SK-N-SH (cell line): ENCODE measurements at regions not wholly inside any gene's neighbourhood (a gene's known extent, or its start where the extent isn't known, plus 50 kb on each side); places are given as distances from the start of the nearest gene placed in this dataset.

Experiments used
- CTCF ChIA-PET: fragments of 300-600, 350-600 bp; formaldehyde crosslinking; extraction: SDS; loops from one replicate; lab custom pipeline; 2021; lab: Yijun Ruan, JAX
- POLR2A ChIA-PET: fragments of 350-600 bp; sonication (Branson Sonifier 250); formaldehyde crosslinking; extraction: SDS; loops from one replicate; lab custom pipeline; 2020; ENCODE audit warnings: antibody characterized with exemption, inconsistent platforms; lab: Yijun Ruan, JAX
- DNase-seq: peaks from one replicate; pipeline ENCODE4 v3.0.0; 2012
- H2AFZ ChIP-seq: fragments of 200-600 bp; sonication (generic); 2 replicates; pipeline ENCODE4 v1.8.1; 2016; ENCODE audit warnings: antibody characterized with exemption, mild to moderate bottlenecking, low read depth
- H3F3A ChIP-seq: fragments of 200-600 bp; sonication (generic); replicated peaks from 2 replicates; pipeline ENCODE3; 2016; ENCODE audit warnings: antibody characterized with exemption, mild to moderate bottlenecking; ENCODE audit not compliant: insufficient read depth
- H3K27ac ChIP-seq, 2 experiments: fragments of 200-500 bp in 1 of 2; fragments of 200-600 bp in 1 of 2; sonication (Bioruptor generic) in 1 of 2; sonication (generic), shearing (Covaris generic) in 1 of 2; 2 replicates each; pipeline versions ENCODE4 v1.5.1 to v1.6.1; 2014 to 2016; ENCODE audit warnings: low read depth in 2 of 2, inconsistent platforms in 1 of 2, low read length in 1 of 2, mild to moderate bottlenecking in 1 of 2, mixed read lengths in 1 of 2
- H3K27me3 ChIP-seq: fragments of 200-600 bp; sonication (generic), shearing (Covaris generic); 2 replicates; pipeline ENCODE4 v1.6.1; 2016; ENCODE audit warnings: mixed run types; ENCODE audit not compliant: insufficient read depth
- H3K36me3 ChIP-seq, 2 experiments: fragments of 200-500 bp in 1 of 2; fragments of 200-600 bp in 1 of 2; sonication (Bioruptor generic) in 1 of 2; sonication (generic) in 1 of 2; replicated peaks in 1 of 2; 2 replicates each; pipeline versions ENCODE3 to v1.5.1; 2014 to 2016; ENCODE audit warnings: low read length in 1 of 2, mild to moderate bottlenecking in 1 of 2; ENCODE audit not compliant: insufficient read depth in 2 of 2, control insufficient read depth in 1 of 2
- H3K4me1 ChIP-seq, 2 experiments: fragments of 200-500 bp in 1 of 2; fragments of 200-600 bp in 1 of 2; sonication (Bioruptor generic) in 1 of 2; sonication (generic), shearing (Covaris generic) in 1 of 2; 2 replicates each; pipeline versions ENCODE4 v1.5.1 to v1.6.1; 2014 to 2016; ENCODE audit warnings: low read depth in 1 of 2, low read length in 1 of 2, mixed run types in 1 of 2; ENCODE audit not compliant: insufficient read depth in 2 of 2, control insufficient read depth in 1 of 2
- H3K4me2 ChIP-seq: fragments of 200-600 bp; sonication (generic), shearing (Covaris generic); 2 replicates; pipeline ENCODE4 v1.6.1; 2017; ENCODE audit warnings: mixed run types
- H3K4me3 ChIP-seq, 2 experiments: fragments of 200-500 bp in 1 of 2; fragments of 200-600 bp in 1 of 2; sonication (Bioruptor generic) in 1 of 2; sonication (generic), shearing (Covaris generic) in 1 of 2; 2 replicates each; pipeline versions ENCODE4 v1.5.1 to v1.8.1; 2014 to 2016; ENCODE audit warnings: low read depth in 2 of 2, inconsistent platforms in 1 of 2, low read length in 1 of 2, mild to moderate bottlenecking in 1 of 2, mixed read lengths in 1 of 2, moderate library complexity in 1 of 2
- H3K79me2 ChIP-seq: fragments of 200-600 bp; sonication (generic); 2 replicates; pipeline ENCODE4 v1.8.1; 2017; ENCODE audit warnings: mild to moderate bottlenecking; ENCODE audit not compliant: insufficient read depth
- H3K9ac ChIP-seq: fragments of 200-600 bp; sonication (generic); 2 replicates; pipeline ENCODE4 v1.6.1; 2017; ENCODE audit warnings: mixed run types
- H3K9me2 ChIP-seq: fragments of 200-600 bp; sonication (generic); 2 replicates; pipeline ENCODE4 v1.6.1; 2017; ENCODE audit warnings: mixed run types
- H3K9me3 ChIP-seq: fragments of 200-600 bp; sonication (generic); 2 replicates; pipeline ENCODE4 v1.6.1; 2017; ENCODE audit warnings: mixed run types, mild to moderate bottlenecking, moderate library complexity
- H4K20me1 ChIP-seq: fragments of 200-600 bp; sonication (generic); 2 replicates; pipeline ENCODE4 v1.6.1; 2017; ENCODE audit warnings: mild to moderate bottlenecking, mixed run types; ENCODE audit not compliant: insufficient read depth
- CTCF ChIP-seq: fragments of 200-600 bp; sonication (generic); IDR thresholded peaks from 2 replicates; pipeline ENCODE4 v1.6.1; 2017; ENCODE audit warnings: antibody characterized with exemption, mild to moderate bottlenecking, moderate library complexity
- ELF1 ChIP-seq: IDR thresholded peaks from 2 replicates; pipeline ENCODE4 v1.4.0; 2012
- EP300 ChIP-seq, 2 experiments: IDR thresholded peaks; 2 replicates each; pipeline versions ENCODE4 v1.4.0 to v1.6.1; 2012; ENCODE audit warnings: borderline replicate concordance in 1 of 2, low read depth in 1 of 2, low read length in 1 of 2
- FOSL2 ChIP-seq: IDR thresholded peaks from 2 replicates; pipeline ENCODE4 v1.4.0; 2012; ENCODE audit warnings: low read depth, mild to moderate bottlenecking, moderate library complexity, borderline replicate concordance
- FOXM1 ChIP-seq: IDR thresholded peaks from 2 replicates; pipeline ENCODE4 v1.4.0; 2012; ENCODE audit warnings: low read depth, mild to moderate bottlenecking
- GABPA ChIP-seq: IDR thresholded peaks from 2 replicates; pipeline ENCODE4 v1.4.0; 2012; ENCODE audit warnings: low read depth, mild to moderate bottlenecking
- GATA2 ChIP-seq: sonication (generic); formaldehyde crosslinking; IDR thresholded peaks from 2 replicates; pipeline ENCODE4 v1.5.0; 2020; ENCODE audit warnings: mild to moderate bottlenecking, missing genetic modification reagents
- POLR2AphosphoS5 ChIP-seq: IDR thresholded peaks from 2 replicates; pipeline ENCODE4 v1.6.1; 2012; ENCODE audit warnings: low read depth, low read length
- RAD21 ChIP-seq: IDR thresholded peaks from 2 replicates; pipeline ENCODE4 v1.6.1; 2012; ENCODE audit warnings: mild to moderate bottlenecking, low read length
- SMC3 ChIP-seq: IDR thresholded peaks from 2 replicates; pipeline ENCODE4 v1.6.1; 2012; ENCODE audit warnings: low read depth, low read length, improper control_type of control experiment
- TAF1 ChIP-seq: IDR thresholded peaks from 2 replicates; pipeline ENCODE4 v1.6.1; 2012; ENCODE audit warnings: low read depth, mild to moderate bottlenecking, low read length, moderate library complexity, borderline replicate concordance
- USF1 ChIP-seq: IDR thresholded peaks from 2 replicates; pipeline ENCODE4 v1.4.0; 2012; ENCODE audit warnings: low read depth, borderline replicate concordance
- YY1 ChIP-seq: IDR thresholded peaks from 2 replicates; pipeline ENCODE4 v1.4.0; 2012; ENCODE audit warnings: low read depth, mild to moderate bottlenecking
- WGBS: methylation state at CpG from one replicate; pipeline ENCODE4 v1.1.6; 2017; ENCODE audit warnings: low lambda C conversion rate; 5-methylcytosine and 5-hydroxymethylcytosine counted together

- CTCF ChIA-PET: no interaction called here
- WGBS: 63% methylated on average over 3 of the region's 3 CpGs
- H3K79me2 ChIP-seq: no peaks in the 10 kb centered on the region
- no peaks in the 10 kb centered on the region for H3K36me3 ChIP-seq
- DNase-seq: no peak
- no peaks in the 10 kb centered on the region for H3K27me3 ChIP-seq
- H4K20me1 ChIP-seq: no peaks in the 10 kb centered on the region
- H3K9ac ChIP-seq: no peak overlapping the region
- H3K4me2 ChIP-seq: no peak overlapping the region
- H3K4me3 ChIP-seq: no peak overlapping the region
- TF ChIP-seq ELF1: no peak
- TF ChIP-seq CTCF: peak; percentile 19
- TF ChIP-seq, all 33 proteins: peak for 1
- no peaks in the 10 kb centered on the region for H3K4me1 ChIP-seq
- no peak overlapping the region for H3K27ac ChIP-seq
- H3K9me2 ChIP-seq: no peaks in the 10 kb centered on the region
- no peaks in the 10 kb centered on the region for H3F3A ChIP-seq
- H2AFZ ChIP-seq: no peak overlapping the region
- H3K9me3 ChIP-seq: no peaks in the 10 kb centered on the region
- POLR2A ChIA-PET: no interaction called here
Measured at GRCh38 chr18:40437517-40437916, 1517.5 kb upstream of the PIK3C3 start.

GRCh38 chr18:40431071-40431985 is 1523.7 kb upstream of the PIK3C3 start:
- DNase-seq: no peak
- Histone ChIP-seq H3K9ac (no peak overlapping the region), H4K20me1 (no peaks in the 10 kb centered on the region), H3K9me2 (no peaks in the 10 kb centered on the region), H3K4me1 (no peaks in the 10 kb centered on the region; a peak in 1 of 4 replicates), H3K27me3 (no peaks in the 10 kb centered on the region), H3K4me3 (no peak overlapping the region), H3F3A (no peaks in the 10 kb centered on the region), H2AFZ (no peak overlapping the region), H3K79me2 (no peaks in the 10 kb centered on the region), H3K27ac (no peak overlapping the region), H3K9me3 (no peaks in the 10 kb centered on the region), H3K36me3 (no peaks in the 10 kb centered on the region), H3K4me2 (no peak overlapping the region)
- TF ChIP-seq GATA2 (CRISPR knock-in tag): no peak
- TF ChIP-seq USF1: no peak
- no peak for TF ChIP-seq FOSL2
- TF ChIP-seq POLR2AphosphoS5: no peak
- POLR2A ChIA-PET: no interaction called here
- WGBS: 71% methylated on average over 6 of the region's 6 CpGs
- CTCF ChIA-PET: interaction anchor here (1.2 kb wide), 1 partner anchor 9 kb away, joined by 3 read pairs; no protein-coding TSS in a partner anchor

GRCh38 chr18:40423291-40423690 is 1531.7 kb upstream of the PIK3C3 start:
- CTCF ChIA-PET: interaction anchor here (0.6 kb wide), 1 partner anchor 19 kb away, joined by 3 read pairs; no protein-coding TSS in a partner anchor
- no peaks in the 10 kb centered on the region; a peak in 1 of 4 replicates for H3K4me1 ChIP-seq
- H2AFZ ChIP-seq: no peak overlapping the region
- no peaks in the 10 kb centered on the region for H3K79me2 ChIP-seq
- no peaks in the 10 kb centered on the region for H4K20me1 ChIP-seq
- TF ChIP-seq YY1 (no peak), GABPA (no peak), RAD21 (no peak), EP300 (IDR thresholded peaks at IDR 0.05; ENCODE audit: borderline replicate concordance in 1 of 2, low read depth in 1 of 2, low read length in 1 of 2) (no peak), GATA2 (CRISPR knock-in tag) (no peak), SMC3 (no peak), FOXM1 (no peak), TAF1 (no peak)
- POLR2A ChIA-PET: no interaction called here
- H3K27ac ChIP-seq: no peak overlapping the region
- H3F3A ChIP-seq: no peaks in the 10 kb centered on the region
- no peaks in the 10 kb centered on the region for H3K9me2 ChIP-seq
- H3K9ac ChIP-seq: no peak overlapping the region
- no peaks in the 10 kb centered on the region for H3K27me3 ChIP-seq
- no peaks in the 10 kb centered on the region for H3K36me3 ChIP-seq
- WGBS: 53% methylated on average over 2 of the region's 2 CpGs
- no peak overlapping the region for H3K4me3 ChIP-seq
- H3K9me3 ChIP-seq: no peaks in the 10 kb centered on the region
- no peak for DNase-seq
- H3K4me2 ChIP-seq: no peak overlapping the region
